RPMI8226 (cell line): ENCODE measurements at regions not wholly inside any gene's neighbourhood (a gene's known extent, or its start where the extent isn't known, plus 50 kb on each side); places are given as distances from the start of the nearest gene placed in this dataset.
A peak's percentile ranks its signal among the peaks of the same experiment; 100 is the strongest.
"Not testable (repeated sequence)": the region's sequence is repeated elsewhere in the genome, so short reads cannot be mapped to it uniquely, and the experiment has no call there.

Experiments used
- DNase-seq: peaks from one replicate; pipeline ENCODE4 v3.0.0-alpha.2; 2015

DNA sequence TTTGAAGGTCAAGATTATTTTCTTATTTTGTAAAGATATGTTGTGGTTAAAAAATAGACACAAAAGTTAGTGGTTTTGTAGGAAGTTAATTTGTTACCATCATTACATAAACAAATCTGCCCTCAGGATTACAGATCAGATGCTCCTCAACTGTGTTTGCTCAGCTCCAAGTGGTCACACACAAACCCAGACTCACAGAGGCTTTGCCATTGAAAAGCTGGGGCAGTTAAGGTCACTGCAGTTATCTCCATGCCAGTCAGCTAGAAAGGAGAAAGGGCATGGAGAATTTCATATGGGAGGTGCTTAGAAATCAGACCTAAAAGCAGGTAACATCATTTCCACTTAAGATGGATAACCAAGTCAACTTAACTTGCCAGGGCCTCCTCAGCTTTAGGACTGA is 825.7 kb upstream of the GBE1 start:
- DNase-seq = no peak

DNA sequence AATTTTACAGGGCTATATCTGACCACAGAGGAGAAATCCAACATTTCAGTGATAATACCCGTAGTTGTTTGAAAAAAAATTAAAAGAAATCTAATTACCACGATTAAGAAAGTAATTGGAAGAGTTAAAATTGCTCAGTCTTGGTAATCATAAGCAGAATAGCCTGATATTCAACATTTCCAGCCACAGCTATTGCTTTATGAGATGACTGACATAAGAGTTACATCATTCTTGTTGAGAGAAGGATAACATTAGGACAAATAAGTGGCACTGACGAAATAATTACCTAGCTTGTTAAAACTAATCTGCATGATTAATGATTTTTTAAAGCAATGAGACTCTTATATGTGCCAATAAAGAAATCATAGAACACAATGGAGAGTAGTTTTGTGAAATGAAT is 825.0 kb upstream of the GBE1 start:
- DNase-seq = no peak

DNA sequence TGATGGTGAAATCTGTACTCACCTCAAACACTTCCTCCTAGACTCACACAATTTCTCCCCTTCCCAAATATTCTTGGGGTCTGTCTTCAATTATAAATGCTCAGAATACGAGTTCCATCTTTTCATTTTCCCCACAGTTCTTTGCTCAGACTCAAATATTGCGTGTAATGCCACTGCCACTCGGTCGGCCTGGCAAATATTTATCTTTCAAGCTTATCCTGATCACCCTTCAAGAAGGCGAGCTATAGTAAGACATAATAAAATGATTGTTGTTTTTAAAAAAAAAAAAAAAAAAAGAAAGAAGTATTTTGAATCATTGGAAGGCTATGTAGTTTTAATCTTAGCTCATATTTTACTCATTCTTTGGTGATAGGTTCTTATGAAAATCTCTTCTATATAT is 824.6 kb upstream of the GBE1 start:
- not testable (repeated sequence) for DNase-seq

DNA sequence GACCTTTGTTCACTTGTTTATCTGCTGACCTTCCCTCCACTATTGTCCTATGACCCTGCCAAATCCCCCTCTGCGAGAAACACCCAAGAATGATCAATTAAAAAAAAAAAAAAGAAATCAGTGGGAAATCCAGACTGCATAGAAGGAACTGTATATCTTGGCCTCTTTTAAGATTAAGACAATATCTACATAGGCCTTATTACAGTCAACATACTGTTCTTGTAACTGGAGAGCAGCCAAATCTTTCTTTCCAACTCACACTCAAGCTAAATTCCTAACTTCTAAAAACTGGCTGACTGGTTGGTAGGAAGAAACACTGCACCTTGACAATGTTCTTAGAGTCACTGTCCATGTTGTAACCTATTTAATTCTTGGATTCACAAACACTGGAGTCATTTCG is 824.1 kb upstream of the GBE1 start:
- not testable (repeated sequence) for DNase-seq

DNA sequence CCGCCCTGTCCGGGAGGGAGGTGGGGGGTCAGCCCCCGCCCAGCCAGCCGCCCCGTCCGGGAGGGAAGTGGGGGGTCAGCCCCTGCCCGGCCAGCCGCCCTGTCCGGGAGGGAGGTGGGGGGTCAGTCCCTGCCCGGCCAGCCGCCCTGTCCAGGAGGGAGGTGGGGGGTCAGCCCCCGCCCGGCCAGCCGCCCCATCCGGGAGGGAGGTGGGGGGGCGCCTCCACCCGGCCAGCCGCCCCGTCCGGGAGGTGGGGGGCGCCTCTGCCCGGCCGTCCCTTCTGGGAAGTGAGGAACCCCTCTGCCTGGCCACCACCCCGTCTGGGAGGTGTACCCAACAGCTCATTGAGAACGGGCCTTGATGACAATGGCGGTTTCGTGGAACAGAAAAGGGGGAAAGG is 823.4 kb upstream of the GBE1 start:
- not testable (repeated sequence) for DNase-seq

DNA sequence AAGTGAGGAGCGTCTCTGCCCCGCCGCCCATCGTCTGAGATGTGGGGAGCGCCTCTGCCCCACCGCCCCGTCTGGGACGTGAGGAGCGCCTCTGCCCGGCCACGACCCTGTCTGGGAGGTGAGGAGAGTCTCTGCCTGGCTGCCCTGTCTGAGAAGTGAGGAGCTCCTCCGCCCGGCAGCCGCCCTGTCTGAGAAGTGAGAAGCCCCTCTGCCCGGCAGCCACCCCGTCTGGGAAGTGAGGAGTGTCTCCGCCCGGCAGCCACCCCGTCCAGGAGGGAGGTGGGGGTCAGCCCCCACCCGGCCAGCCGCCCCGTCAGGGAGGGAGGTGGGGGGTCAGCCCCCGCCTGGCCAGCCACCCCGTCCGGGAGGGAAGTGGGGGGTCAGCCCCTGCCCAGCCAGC is 823.0 kb upstream of the GBE1 start:
- DNase-seq = not testable (repeated sequence)

DNA sequence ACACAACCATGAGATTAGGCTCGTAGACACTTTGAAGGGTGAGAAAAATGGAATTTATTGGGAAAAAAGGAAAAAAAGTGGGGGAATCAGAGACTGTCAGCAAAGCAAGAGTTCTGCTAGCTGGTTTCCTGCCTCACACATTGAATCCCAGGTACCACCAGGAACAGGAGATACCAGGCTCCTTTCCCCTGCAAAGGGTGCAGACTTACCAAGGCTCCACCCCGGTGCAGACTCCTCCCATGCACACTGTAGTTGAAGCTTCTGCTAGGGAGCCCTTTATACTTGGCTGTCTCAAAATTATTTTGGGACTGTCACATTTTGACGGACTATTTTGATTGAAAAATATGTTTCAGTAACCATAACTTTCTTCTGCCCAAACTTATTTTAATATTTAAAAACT is 819.9 kb upstream of the GBE1 start:
- no peak for DNase-seq

DNA sequence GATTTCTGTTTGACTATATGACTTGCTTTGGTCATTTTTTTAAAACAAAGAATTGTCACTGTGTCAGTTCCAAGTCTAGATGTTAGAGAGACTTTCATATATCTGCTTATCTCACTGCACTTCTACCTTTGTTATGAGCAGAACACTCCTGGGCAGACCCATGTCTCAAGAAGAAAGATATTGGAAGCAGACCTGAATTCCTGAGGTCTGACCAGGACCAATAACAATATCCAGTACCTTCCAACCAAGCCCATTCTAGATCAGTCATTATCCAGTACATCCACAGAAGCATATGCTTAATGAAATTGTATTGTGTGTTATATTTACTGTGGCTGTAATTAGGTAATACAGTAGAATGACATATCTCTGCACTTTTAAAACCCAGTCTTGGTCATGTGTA is 811.3 kb upstream of the GBE1 start:
- no peak for DNase-seq

DNA sequence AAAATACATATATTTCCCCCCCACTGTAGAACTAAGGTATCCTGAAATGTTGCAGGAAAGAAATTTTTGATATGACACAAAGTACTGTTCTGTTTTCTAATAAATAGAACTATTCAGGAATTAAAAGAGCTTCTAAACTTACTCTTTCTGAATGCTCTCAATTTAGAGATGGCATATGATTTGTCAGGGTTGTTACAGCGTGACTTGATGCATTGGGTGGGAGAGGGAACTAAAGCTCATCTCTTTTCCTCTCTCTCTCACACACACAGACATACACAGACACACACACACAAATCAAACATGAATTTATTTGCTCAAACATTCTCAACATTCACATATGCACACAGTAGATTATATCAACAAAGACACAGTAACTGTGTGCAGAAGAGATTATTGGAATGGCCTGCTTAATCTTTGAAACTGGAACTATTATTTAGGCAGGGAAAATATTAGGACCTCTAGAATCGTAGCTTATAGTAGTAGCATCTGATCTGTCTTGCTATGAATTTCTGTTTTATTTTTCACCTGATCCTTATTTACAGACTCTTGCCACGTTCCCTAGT is 807.4 kb upstream of the GBE1 start:
- DNase-seq = no peak

DNA sequence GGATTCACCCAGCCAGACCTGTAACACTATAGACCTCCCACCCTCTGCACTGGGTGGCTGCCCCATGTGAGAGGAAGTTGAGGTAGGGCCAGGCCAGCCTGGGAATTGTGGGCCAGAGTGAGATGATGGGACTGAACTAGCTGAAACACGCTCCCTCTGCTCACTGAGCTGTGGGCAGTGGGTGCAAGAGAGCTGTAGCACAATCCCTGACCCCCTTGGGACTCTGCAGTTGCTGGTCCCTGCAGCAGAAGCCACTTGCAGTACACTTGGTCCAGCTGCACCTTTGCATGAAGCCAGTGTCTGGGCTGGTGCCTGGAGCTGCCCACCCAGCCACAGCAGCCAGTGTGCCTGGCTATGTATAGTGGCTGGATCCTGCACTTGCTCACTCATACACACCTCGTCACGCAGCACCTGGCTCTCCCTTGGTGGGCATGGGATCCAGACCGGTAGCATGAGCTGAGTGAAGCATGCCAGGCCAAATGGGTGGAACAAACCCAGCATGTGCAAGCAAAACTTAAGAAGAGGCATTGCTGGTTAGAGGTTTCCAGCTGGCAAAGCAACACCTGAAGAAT is 805.7 kb upstream of the GBE1 start:
- DNase-seq = no peak

DNA sequence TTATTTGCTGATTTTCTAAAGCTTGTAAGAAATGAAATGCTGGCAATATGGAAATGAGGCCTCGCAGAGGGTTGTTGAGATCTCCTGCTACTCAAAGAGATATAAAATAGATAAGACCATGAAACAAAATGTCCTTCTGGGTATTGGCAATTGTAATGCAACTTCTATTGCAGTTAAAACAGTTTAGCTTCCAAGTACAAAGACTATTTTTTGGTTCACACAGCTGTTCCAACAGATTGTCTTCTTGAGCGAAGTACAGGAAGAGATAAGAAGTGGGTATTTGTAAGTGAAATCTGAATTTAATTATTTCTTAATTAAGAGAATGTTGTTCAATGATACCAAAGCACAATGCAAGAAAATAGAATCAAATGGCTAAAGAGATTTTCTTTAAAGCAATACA is 801.5 kb upstream of the GBE1 start:
- DNase-seq = no peak

DNA sequence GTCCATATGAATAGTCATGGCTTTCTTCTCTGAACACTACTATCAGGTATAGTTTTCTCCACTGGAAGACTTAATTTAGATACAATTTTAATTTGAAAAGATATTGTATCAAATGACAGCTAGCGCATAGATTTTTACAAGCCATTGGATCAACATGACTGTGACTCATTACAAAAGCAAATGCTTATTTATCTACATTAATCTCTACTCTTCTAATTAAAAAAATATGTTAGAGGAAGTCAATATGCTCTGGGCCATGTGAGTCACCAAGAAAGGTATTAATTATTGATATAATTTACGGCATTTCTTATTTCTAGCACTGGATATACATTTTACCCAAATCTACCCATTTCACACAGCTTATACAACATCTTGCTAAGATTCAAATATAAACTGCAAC is 800.3 kb upstream of the GBE1 start:
- no peak for DNase-seq

DNA sequence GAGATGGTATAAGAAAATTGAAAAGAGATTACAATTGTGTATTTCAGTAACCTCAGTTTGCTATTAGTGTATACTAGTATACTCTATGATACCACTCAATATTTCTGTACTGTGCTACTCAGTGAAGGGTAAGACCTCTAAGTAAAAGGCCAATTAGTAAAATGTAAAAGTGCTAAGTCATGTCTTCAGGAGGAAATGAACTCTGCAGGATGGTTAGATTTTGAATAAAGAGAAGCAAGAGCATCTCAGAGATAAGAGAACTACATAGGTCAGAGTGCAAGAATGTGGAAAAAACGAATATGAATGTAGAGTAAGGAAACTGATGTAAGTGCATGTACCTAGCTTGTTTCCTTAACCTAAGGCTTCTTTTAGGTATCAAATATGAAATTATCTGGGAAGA is 796.6 kb upstream of the GBE1 start:
- no peak for DNase-seq

DNA sequence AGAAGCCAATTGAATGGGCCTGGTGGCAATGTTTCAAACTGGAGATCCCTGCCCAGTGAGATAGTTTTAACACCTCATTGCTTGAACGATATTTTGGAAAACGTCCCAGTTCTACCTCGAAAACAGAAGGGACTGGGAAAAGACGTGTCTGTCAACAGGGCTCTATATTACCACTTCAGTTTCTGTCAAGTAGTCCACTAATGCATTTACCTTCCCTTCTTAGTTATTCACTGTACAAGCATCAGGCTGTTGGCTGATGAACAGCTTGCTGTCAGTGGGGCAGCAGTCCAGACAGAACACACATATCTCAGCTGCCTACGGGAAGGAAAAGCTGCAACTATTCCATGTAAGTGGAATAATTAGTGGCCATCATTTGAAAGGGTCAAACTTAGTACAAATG is 794.7 kb upstream of the GBE1 start:
- DNase-seq = no peak

DNA sequence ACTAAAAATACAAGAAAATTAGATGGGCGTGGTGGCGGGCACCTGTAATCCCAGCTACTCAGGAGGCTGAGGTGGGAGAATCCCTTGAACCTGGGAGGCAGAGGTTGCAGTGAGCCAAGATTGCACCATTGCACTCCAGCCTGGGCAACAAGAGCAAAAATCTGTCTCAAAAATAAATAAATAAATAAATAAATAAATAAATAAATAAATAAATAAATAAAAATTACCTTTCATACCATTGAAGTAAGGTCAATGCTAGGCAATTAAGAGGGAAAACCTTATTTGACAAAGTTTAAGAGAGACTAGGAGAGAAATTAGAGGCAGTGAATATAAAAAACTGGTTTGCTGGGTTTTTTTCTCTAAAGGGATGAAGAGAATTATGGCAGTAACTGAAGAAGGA is 781.1 kb upstream of the GBE1 start:
- DNase-seq = not testable (repeated sequence)

DNA sequence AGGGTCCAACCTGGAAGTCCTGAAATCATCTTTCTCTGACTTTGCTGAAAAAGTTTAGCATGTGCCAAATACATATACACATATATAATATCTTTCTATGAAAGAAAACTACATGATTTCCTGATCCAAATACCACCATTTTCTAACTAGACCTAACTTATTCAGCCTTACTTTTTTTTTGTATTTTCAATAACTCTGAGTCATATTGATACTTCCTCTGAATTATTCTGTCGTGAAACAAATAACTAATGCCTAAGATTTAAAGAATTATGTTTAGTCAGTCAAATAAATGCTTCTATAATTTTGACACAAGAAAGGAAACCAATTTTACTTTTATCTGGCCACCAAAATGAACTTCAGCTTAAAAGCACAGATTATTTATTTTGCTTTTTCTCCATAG is 760.2 kb upstream of the GBE1 start:
- DNase-seq = no peak

DNA sequence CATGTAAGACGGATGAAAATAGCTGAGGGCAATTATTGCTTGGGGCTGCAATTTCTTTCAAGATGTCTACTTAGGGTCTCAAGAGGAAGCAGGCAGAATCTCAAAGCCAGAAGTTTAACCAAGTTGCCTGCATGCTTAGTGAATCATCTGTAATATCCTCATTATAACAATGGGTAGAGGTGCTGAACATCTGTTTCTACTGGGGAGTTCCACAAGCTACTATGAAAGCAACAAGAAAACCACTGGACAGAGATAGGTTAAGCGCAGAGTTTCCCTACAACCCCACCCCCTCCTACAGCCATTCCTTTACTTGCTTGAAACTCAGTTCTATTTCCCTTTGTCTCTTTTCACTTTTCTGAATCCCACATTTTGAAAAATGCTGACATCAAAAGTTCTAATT is 759.4 kb upstream of the GBE1 start:
- DNase-seq = no peak

DNA sequence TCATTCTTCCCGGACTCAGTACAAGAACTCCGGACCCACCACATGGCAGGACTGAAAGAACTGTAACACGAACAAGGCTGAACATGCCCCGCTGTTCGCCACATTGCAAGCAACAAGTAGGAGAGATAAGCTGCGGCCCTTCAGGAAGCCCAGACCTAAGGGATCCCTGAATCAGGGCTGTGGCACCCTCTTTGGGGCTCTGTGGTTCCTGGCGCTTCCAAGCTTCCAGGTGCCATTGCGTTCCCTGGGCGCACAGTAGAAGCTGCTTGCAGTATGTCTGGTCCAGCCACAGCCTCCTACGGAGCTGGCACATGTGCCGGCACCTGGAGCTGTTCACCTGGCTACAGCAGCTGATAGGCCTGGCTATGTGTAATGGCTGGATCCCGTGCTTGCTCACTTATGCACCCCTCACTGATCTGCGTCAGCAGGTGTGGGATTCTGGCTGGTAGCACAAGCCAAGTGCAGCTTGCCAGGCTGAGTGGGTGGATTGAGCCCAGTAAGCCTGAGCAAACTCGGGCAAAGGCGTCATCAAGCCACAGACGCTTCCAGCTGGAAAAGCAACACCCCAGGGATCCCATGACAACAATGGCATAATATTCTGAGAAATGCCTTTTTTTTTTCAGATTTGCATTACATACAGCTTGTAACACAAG is 748.6 kb upstream of the GBE1 start:
- no peak for DNase-seq

DNA sequence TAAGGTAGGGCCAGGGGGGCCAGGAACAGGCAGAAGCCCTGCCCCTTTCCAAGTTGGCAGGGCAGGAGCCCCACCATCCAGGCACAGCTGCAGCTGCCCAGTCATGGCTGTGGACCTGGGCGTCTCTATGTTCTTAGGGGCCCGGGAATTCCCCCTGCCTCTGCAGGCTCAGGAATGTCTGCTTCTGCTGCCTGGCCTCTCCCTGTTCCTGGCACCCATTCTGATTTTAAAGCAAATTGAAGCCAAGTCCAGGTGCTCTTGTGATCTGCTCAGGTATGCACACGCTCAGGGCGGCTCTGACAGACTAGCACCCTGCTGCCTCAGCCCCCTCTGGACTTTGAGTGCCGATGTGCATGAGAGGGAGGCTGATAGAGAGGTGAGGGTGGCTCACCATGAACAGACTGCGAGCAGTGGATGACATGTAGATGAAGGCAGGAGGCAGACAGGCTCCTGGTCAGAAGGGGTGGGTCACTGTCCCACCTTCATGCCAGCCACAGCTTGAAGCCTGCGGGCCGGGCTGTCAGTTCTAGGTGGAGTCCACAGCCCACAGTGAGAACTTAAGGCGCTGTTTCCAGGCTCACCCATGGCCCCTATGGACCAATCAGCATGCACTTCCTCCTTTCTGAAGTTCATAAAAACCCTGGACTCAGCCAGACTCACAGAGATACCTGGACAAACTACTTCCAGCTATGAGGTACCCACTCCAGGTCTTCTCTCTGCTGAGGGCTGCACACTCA is 747.8 kb upstream of the GBE1 start:
- no peak for DNase-seq

DNA sequence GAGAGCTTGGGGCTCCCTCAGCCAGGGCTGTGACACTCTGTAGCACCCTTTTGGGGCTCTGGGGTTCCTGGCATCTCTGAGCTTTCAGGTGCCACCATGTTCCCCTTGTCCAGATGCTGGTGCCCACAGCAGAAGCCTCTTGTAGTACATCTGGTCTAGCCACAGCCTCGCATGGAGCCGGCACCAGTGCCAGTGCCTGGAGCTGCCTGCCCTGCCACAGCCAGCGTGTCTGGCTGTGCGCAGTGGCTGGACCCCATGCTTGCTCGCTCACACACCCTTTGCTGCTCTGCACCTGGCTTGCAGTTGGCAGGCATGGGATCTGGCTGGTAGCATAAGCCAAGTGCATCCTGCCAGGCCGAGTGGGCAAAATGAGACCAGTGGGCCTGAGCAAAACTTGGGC is 744.8 kb upstream of the GBE1 start:
- no peak for DNase-seq

DNA sequence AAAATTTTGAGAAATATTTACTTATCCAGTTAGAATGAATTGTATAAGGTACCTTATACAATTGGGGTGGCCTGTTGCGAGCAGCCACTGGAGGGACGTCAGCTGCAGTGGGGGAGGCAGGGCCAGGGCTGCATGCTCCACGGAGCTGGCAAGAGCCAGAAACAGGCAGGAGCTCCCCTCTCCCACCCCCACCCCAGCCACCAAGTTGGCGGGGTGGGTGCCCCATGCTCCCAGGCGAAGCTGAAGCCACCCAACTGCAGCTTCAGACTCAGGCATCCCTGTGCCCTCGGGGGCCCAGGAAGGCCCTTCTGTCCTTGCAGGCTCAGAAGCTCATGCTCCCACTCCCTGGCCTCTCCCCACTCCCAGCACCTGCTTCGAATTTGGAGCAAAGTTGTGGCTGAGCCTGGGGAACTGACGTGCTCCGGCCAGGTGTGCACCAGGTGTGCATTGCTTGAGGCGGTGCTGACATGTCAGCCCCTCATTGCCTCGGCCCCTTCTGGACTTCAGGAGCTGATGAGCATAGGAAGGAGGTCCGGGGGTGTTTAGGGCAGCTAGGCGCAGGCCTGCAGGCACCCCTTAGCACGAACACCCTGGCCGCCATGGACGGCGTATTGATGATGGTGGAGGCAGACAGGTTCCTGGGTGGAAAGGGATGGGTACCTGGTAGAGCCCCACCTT is 743.8 kb upstream of the GBE1 start:
- no peak for DNase-seq

DNA sequence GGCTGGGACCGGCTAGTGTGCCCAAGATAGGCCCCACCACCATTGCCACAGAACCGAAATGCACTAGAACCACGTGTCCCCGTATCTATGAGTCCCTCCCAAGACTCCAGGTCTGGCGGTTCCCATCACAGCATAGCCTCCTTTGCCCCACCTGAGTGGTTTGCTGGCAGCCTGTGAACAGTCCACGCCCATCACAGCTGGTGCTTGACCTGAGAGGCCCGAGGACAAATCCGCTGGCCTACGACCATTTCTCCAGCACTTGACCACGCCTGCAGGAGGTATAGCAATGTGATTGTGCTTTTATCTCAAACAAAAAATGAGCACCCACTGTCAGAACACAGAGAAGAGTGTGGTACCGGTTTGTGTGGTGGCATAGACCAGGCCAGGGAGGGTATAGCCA is 736.7 kb upstream of the GBE1 start:
- no peak for DNase-seq

DNA sequence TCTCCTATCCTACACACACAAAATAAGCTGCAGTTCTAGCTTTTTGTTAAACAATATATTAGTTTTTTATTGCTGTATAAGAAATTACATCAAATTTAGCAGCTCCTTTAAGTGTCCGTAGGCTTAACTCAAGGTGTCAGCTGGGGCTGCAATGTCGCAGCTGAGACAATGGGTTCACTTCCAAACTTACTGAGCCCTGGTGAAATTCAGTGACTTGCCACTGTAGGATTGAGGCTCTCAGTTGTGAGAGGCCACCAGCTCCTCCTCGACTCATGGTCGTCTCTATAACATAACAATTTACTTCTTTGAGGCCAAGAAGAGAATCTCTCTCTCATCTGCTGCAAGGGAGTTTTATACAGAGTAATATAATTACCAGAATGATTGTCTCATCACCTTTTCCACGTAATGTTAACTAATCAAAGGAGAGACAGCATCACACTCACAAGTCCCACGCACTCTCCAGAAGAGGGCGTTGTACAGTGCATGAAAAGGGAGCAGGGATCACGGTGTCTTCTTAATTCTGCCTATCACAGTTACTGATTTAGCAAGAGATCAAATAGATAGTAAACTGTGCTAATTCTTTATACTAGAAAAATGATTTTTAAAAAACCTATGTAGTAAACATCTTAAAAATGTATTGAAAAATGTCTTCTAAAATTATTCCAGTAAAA is 735.6 kb upstream of the GBE1 start:
- peak; percentile 9 for DNase-seq
